HEK293T (cell line): ENCODE measurements at regions not wholly inside any gene's neighbourhood (a gene's known extent, or its start where the extent isn't known, plus 50 kb on each side); places are given as distances from the start of the nearest gene placed in this dataset.

Source experiments
- FOXA1 ChIP-seq: fragments of 450-650 bp; IDR thresholded peaks from 2 replicates; pipeline ENCODE4 v1.6.1; 2016; ENCODE audit warnings: mild to moderate bottlenecking
- FOXM1 ChIP-seq: fragments of 450-650 bp; IDR thresholded peaks from 2 replicates; pipeline ENCODE4 v1.6.1; 2017; ENCODE audit warnings: mild to moderate bottlenecking, borderline replicate concordance
- SP1 ChIP-seq: fragments of 450-650 bp; IDR thresholded peaks from 2 replicates; pipeline ENCODE4 v1.6.1; 2017

DNA sequence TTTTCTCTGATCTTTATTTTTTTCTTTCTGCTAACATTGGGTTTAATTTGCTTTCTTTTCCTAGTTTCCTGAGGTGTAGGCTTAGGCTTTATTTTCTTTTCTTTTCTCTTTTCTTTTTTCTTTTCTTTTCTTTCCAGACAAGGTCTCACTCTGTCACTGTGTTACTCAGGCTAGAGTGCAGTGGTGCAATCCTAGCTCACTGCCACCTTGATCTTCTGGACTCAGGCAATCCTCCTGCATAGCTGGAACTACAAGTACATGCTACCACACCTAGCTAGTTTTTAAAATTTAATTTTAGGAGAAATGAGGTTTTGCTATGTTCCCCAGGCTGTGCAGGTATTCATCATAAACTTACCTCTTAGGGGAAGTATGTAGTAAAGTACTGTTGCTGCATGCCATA, 197.8 kb upstream of the ANKRD50 start:
- no peak for TF ChIP-seq FOXA1
- no peak for TF ChIP-seq FOXM1
- TF ChIP-seq SP1, result no peak
